ENCODE measurements at regions not wholly inside any gene's neighbourhood (a gene's known extent, or its start where the extent isn't known, plus 50 kb on each side); places are given as distances from the start of the nearest gene placed in this dataset.
A peak's percentile ranks its signal among the peaks of the same experiment; 100 is the strongest.

- Histone ChIP-seq H3K27ac (no peak overlapping the region), H3K4me3 (no peak overlapping the region), H3K4me1 (no peaks in the 10 kb centered on the region), H3K36me3 (no peaks in the 10 kb centered on the region), H3K9me3 (no peaks in the 10 kb centered on the region), H3K27me3 (no peaks in the 10 kb centered on the region)
- DNase-seq (no peak), ATAC-seq (ENCODE audit: low FRiP score in 2 of 2) (no peak)
- WGBS, 2 donors: 78 to 87% methylated on average over 2 of the region's 2 CpGs
- TF ChIP-seq POLR2AphosphoS5 (IDR thresholded peaks at IDR 0.05) (no peak), CTCF (IDR thresholded peaks at IDR 0.05) (no peak), POLR2A (IDR thresholded peaks at IDR 0.05) (no peak), EP300 (IDR thresholded peaks at IDR 0.05) (no peak)
Measured at GRCh38 chr7:82521906-82522445, 78.4 kb upstream of the CACNA2D1 start.

- Histone ChIP-seq H3K9me3 (no peaks in the 10 kb centered on the region), H3K4me3 (no peak overlapping the region), H3K27ac (no peak overlapping the region), H3K4me1 (no peaks in the 10 kb centered on the region), H3K36me3 (no peaks in the 10 kb centered on the region), H3K27me3 (no peaks in the 10 kb centered on the region)
- WGBS, 2 donors: 91 to 96% methylated on average over 2 of the region's 2 CpGs
- no peak for DNase-seq
- ATAC-seq (ENCODE audit: low FRiP score in 2 of 2): no peak
- TF ChIP-seq POLR2A (IDR thresholded peaks at IDR 0.05): no peak
- TF ChIP-seq CTCF (IDR thresholded peaks at IDR 0.05): no peak
- TF ChIP-seq EP300 (IDR thresholded peaks at IDR 0.05): no peak
Measured at GRCh38 chr7:82517050-82517449, 73.5 kb upstream of the CACNA2D1 start.

- Histone ChIP-seq H3K4me3 (no peak overlapping the region), H3K27me3 (no peaks in the 10 kb centered on the region), H3K27ac (no peak overlapping the region), H3K4me1 (no peaks in the 10 kb centered on the region), H3K9me3 (no peaks in the 10 kb centered on the region), H3K36me3 (no peaks in the 10 kb centered on the region)
- no peak for TF ChIP-seq POLR2AphosphoS5 (IDR thresholded peaks at IDR 0.05)
- no peak for TF ChIP-seq POLR2A (IDR thresholded peaks at IDR 0.05)
- no peak for TF ChIP-seq EP300 (IDR thresholded peaks at IDR 0.05)
- TF ChIP-seq CTCF (IDR thresholded peaks at IDR 0.05): no peak
- DNase-seq (no peak), ATAC-seq (ENCODE audit: low FRiP score in 2 of 2) (no peak)
Measured at GRCh38 chr7:82511542-82511941, 68.0 kb upstream of the CACNA2D1 start.

DNA sequence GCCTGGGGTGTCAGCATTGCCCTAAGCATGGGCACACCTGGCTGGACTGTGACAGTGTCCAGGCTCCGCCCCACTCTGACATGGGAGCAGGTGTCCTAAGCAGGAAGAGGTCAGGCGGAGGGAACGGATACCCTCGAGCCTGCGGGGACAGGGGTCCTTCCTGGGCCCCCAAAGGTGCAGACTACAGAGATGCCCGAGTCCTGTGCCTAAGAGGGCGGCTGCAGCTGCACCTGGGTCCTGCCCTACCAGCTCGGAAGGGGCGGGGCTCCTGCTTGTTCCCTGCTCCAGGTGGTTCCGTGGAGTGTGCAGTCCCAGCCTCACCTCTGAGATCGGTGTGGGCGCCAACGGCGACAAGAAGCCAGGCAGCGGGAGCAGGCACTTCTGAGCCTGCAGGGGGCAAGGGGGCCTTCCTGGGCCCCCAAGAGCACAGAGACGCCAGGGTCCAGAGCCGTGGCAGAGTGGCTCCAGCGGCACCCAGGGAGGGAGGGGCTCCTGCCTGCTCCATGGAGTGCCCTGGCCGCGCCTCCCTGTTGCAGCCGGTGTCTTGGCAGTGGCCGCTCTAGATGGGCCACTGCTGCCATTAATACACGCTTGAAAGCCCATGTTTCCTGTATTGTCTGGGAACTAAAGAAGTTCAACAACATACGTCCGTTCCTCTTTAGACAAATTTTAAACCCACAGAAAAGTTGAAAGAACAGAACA is 64.5 kb upstream of the CACNA2D1 start:
- DNase-seq (peak in 1 of 2 donors; percentile 63), ATAC-seq (ENCODE audit: low FRiP score in 2 of 2) (peak; percentile 45 to 74)
- Histone ChIP-seq H3K27ac (no peak overlapping the region), H3K27me3 (no peaks in the 10 kb centered on the region), H3K9me3 (no peaks in the 10 kb centered on the region), H3K4me1 (no peaks in the 10 kb centered on the region), H3K36me3 (no peaks in the 10 kb centered on the region), H3K4me3 (peak overlapping the region in 3 of 4 donors; percentile 29 to 49 (median 45))
- no peak for TF ChIP-seq POLR2A (IDR thresholded peaks at IDR 0.05)
- 49 to 57% methylated on average over 14 to 25 of the region's 25 CpGs for WGBS, 2 donors

DNA sequence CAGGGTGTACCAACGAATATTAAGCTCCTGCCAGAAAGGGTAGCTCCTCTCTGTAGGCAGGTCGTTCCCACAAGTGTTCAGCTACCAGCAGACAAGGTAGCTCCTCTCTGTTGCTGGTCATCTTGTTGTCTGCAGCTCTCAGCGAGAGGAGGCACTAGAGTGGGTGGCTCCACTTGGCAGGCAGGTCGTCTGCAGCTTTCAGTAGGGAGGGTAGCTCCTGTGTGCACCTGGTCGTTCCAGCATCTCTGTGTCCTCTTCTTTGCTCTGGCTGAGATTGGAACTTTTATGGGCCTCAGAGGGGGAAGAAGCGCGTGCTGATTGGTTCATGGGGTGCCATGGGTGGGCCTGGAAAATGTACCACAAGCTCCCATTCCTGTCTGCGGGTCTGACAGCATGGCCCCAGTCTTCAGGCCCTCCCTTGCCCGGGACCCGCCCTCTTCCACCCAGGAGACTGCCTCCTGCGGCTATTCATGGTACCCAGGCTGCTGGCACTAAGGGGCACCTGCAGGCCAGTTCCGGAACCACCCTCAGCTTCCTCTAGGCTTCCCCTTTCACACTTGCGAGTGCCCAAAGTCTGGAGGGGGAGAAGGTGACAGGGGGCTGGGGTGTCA is 63.9 kb upstream of the CACNA2D1 start:
- peak overlapping the region in 2 of 4 donors; percentile 45 to 49 for H3K4me3 ChIP-seq
- no peaks in the 10 kb centered on the region for H3K4me1 ChIP-seq
- DNase-seq: no peak
- H3K9me3 ChIP-seq: no peaks in the 10 kb centered on the region
- peak in 1 of 2 donors; percentile 24 for ATAC-seq (ENCODE audit: low FRiP score in 2 of 2)
- no peaks in the 10 kb centered on the region for H3K27me3 ChIP-seq
- H3K36me3 ChIP-seq: no peaks in the 10 kb centered on the region
- H3K27ac ChIP-seq: no peak overlapping the region
- WGBS, 2 donors: 82 to 86% methylated on average over 12 to 13 of the region's 13 CpGs
- TF ChIP-seq POLR2A (IDR thresholded peaks at IDR 0.05) (no peak), POLR2AphosphoS5 (IDR thresholded peaks at IDR 0.05) (no peak), CTCF (IDR thresholded peaks at IDR 0.05) (no peak), EP300 (IDR thresholded peaks at IDR 0.05) (no peak)

Data from upper lobe of left lung (tissue), 6 donors.